ENCODE measurements at regions not wholly inside any gene's neighbourhood (a gene's known extent, or its start where the extent isn't known, plus 50 kb on each side); places are given as distances from the start of the nearest gene placed in this dataset.

GRCh38 chr5:110956913-110957813 lies 114.3 kb upstream of the TSLP start:
- H3K36me3 ChIP-seq = no peaks in the 10 kb centered on the region
- no peak overlapping the region for H3K27ac ChIP-seq
- peak; percentile 61 for DNase-seq
- intact Hi-C loops (cut with DNase I; ENCODE audit: low total_unique reads) = no loop called here
- H3K4me3 ChIP-seq = no peak overlapping the region
- TF ChIP-seq POLR2AphosphoS5 (IDR thresholded peaks at IDR 0.05) (no peak), CTCF (IDR thresholded peaks at IDR 0.05 in 8 of 11, conservative IDR thresholded peaks at IDR 0.05 in 3 of 11) (no peak), POLR2A (IDR thresholded peaks at IDR 0.05) (no peak)
- H3K4me1 ChIP-seq = no peaks in the 10 kb centered on the region
- H3K9me3 ChIP-seq = peaks cover 0 to 8% (median 0%) of the 10 kb centered on the region in 8 donors
- 64 to 88% (median 75%) methylated on average over 9 to 12 of the region's 12 CpGs for WGBS, 5 donors
- peaks cover 0 to 8% (median 0%) of the 10 kb centered on the region in 7 donors for H3K27me3 ChIP-seq (replicated peaks in 1 of 7)

- H3K4me1 ChIP-seq = no peaks in the 10 kb centered on the region
- WGBS, 5 donors = 62 to 72% (median 71%) methylated on average over 2 of the region's 2 CpGs
- no peak overlapping the region for H3K27ac ChIP-seq
- no peak overlapping the region for H3K4me3 ChIP-seq
- no peaks in the 10 kb centered on the region for H3K36me3 ChIP-seq
- intact Hi-C loops (cut with DNase I; ENCODE audit: low total_unique reads) = no loop called here
- DNase-seq = no peak
- peaks cover 0 to 8% (median 0%) of the 10 kb centered on the region in 7 donors for H3K27me3 ChIP-seq (replicated peaks in 1 of 7)
- H3K9me3 ChIP-seq = peaks cover 0 to 8% (median 0%) of the 10 kb centered on the region in 8 donors
- TF ChIP-seq POLR2A (IDR thresholded peaks at IDR 0.05) (no peak), POLR2AphosphoS5 (IDR thresholded peaks at IDR 0.05) (no peak), CTCF (IDR thresholded peaks at IDR 0.05 in 8 of 11, conservative IDR thresholded peaks at IDR 0.05 in 3 of 11) (no peak)
Measured at GRCh38 chr5:110957934-110958333, 113.6 kb upstream of the TSLP start.

GRCh38 chr5:110963495-110963894 lies 108.0 kb upstream of the TSLP start:
- no peak for DNase-seq
- H3K36me3 ChIP-seq = no peaks in the 10 kb centered on the region
- intact Hi-C loops (cut with DNase I; ENCODE audit: low total_unique reads) = no loop called here
- H3K27me3 ChIP-seq (replicated peaks in 1 of 7) = no peaks in the 10 kb centered on the region
- H3K9me3 ChIP-seq = peaks cover 0 to 4% (median 0%) of the 10 kb centered on the region in 8 donors
- no peak overlapping the region for H3K4me3 ChIP-seq
- 58 to 84% (median 74%) methylated on average over 3 of the region's 3 CpGs for WGBS, 5 donors
- no peak overlapping the region for H3K27ac ChIP-seq
- no peak for TF ChIP-seq POLR2AphosphoS5 (IDR thresholded peaks at IDR 0.05)
- TF ChIP-seq CTCF (IDR thresholded peaks at IDR 0.05 in 8 of 11, conservative IDR thresholded peaks at IDR 0.05 in 3 of 11) = no peak
- no peak for TF ChIP-seq POLR2A (IDR thresholded peaks at IDR 0.05)
- H3K4me1 ChIP-seq = no peaks in the 10 kb centered on the region

GRCh38 chr5:110965773-110966581 lies 105.5 kb upstream of the TSLP start:
- Histone ChIP-seq H3K4me3 (no peak overlapping the region), H3K27me3 (replicated peaks in 1 of 7) (no peaks in the 10 kb centered on the region), H3K9me3 (no peaks in the 10 kb centered on the region), H3K4me1 (no peaks in the 10 kb centered on the region), H3K36me3 (no peaks in the 10 kb centered on the region), H3K27ac (no peak overlapping the region)
- intact Hi-C loops (cut with DNase I; ENCODE audit: low total_unique reads) = no loop called here
- TF ChIP-seq POLR2AphosphoS5 (IDR thresholded peaks at IDR 0.05) (no peak), CTCF (IDR thresholded peaks at IDR 0.05 in 8 of 11, conservative IDR thresholded peaks at IDR 0.05 in 3 of 11) (no peak), POLR2A (IDR thresholded peaks at IDR 0.05) (no peak)
- no peak for DNase-seq
- WGBS, 5 donors = 76 to 90% (median 81%) methylated on average over 3 of the region's 3 CpGs
